ENCODE measurements at regions not wholly inside any gene's neighbourhood (a gene's known extent, or its start where the extent isn't known, plus 50 kb on each side); places are given as distances from the start of the nearest gene placed in this dataset.

DNA sequence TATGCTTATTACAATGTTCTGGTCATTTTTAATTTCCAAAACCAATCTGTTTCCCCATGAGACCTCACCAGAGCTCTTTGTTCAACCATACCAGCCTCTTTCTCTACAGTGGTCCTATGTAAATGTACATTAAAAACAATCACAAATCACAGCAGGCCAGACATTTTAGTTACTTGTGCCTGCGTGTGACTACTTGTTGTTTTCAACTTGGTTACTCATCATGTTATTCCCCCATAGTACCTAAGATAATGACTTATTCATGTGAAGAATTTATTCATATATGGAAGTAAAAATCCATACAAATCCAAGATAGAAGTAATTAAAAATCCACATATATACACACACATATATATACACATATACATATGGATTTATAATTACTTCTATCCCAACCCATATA is 379.6 kb downstream of the SLITRK6 start:
- Histone ChIP-seq H3K27me3 (ENCODE audit: control insufficient read depth, insufficient read depth, low read length) (no peaks in the 10 kb centered on the region), H3K36me3 (ENCODE audit: control insufficient read depth, insufficient read depth, low read length) (no peaks in the 10 kb centered on the region), H4K20me1 (ENCODE audit: control insufficient read depth, extremely low read depth, insufficient read depth, low read length) (no peaks in the 10 kb centered on the region), H3K9ac (ENCODE audit: insufficient read depth, low read length) (no peak overlapping the region), H3K4me1 (ENCODE audit: control insufficient read depth, extremely low read depth, insufficient read depth, low read length) (no peaks in the 10 kb centered on the region), H3K4me3 (replicated peaks in 1 of 4; ENCODE audit: control extremely low read depth in 1 of 4, insufficient read depth in 1 of 4, low read depth in 3 of 4, low read length in 4 of 4) (no peak overlapping the region), H3K27ac (ENCODE audit: insufficient read depth, low read length) (no peak overlapping the region), H3K9me3 (ENCODE audit: control insufficient read depth, insufficient read depth, low read depth, low read length) (no peaks in the 10 kb centered on the region), H3K79me2 (ENCODE audit: control insufficient read depth, insufficient read depth, low read length) (no peaks in the 10 kb centered on the region), H2AFZ (ENCODE audit: low read length) (no peak overlapping the region), H3K4me2 (ENCODE audit: extremely low read depth, insufficient read depth, low read length) (no peak overlapping the region)
- TF ChIP-seq, protein P1, sequence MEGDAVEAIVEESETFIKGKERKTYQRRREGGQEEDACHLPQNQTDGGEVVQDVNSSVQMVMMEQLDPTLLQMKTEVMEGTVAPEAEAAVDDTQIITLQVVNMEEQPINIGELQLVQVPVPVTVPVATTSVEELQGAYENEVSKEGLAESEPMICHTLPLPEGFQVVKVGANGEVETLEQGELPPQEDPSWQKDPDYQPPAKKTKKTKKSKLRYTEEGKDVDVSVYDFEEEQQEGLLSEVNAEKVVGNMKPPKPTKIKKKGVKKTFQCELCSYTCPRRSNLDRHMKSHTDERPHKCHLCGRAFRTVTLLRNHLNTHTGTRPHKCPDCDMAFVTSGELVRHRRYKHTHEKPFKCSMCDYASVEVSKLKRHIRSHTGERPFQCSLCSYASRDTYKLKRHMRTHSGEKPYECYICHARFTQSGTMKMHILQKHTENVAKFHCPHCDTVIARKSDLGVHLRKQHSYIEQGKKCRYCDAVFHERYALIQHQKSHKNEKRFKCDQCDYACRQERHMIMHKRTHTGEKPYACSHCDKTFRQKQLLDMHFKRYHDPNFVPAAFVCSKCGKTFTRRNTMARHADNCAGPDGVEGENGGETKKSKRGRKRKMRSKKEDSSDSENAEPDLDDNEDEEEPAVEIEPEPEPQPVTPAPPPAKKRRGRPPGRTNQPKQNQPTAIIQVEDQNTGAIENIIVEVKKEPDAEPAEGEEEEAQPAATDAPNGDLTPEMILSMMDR (conservative IDR thresholded peaks at IDR 0.05 in 1 of 2, IDR thresholded peaks at IDR 0.05 in 1 of 2; ENCODE audit: low read depth in 1 of 2, low read length in 2 of 2): no peak
- no peak for TF ChIP-seq EZH2 (IDR thresholded peaks at IDR 0.05; ENCODE audit: low read length, missing control alignments)
- DNase-seq (ENCODE audit: low read depth in 2 of 2): no peak

DNA sequence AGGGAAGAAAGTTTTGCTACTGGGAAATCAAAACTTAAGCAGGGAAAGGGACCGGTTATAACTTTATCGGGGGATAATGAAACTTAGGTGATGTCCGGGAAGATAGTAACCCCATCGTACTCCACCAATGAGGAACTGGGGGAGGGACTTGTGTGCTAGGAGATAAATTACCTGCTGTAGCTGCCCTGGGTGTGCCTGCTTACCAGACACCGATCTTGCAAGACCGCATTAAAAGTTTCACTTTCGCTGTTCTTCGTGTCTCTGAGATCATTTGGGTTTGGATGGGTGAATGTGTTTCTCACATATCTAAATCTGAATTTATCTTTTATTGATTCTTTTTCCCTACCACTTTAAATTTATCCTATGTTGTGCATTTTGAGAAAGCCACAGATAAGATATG is 381.4 kb downstream of the SLITRK6 start:
- H3K4me3 ChIP-seq (replicated peaks in 1 of 4; ENCODE audit: control extremely low read depth in 1 of 4, insufficient read depth in 1 of 4, low read depth in 3 of 4, low read length in 4 of 4): no peak overlapping the region
- no peaks in the 10 kb centered on the region for H3K9me3 ChIP-seq (ENCODE audit: control insufficient read depth, insufficient read depth, low read depth, low read length)
- H3K27ac ChIP-seq (ENCODE audit: insufficient read depth, low read length): no peak overlapping the region
- no peaks in the 10 kb centered on the region for H3K27me3 ChIP-seq (ENCODE audit: control insufficient read depth, insufficient read depth, low read length)
- no peaks in the 10 kb centered on the region for H4K20me1 ChIP-seq (ENCODE audit: control insufficient read depth, extremely low read depth, insufficient read depth, low read length)
- no peak overlapping the region for H2AFZ ChIP-seq (ENCODE audit: low read length)
- H3K36me3 ChIP-seq (ENCODE audit: control insufficient read depth, insufficient read depth, low read length): no peaks in the 10 kb centered on the region
- TF ChIP-seq, protein P1 (conservative IDR thresholded peaks at IDR 0.05 in 1 of 2, IDR thresholded peaks at IDR 0.05 in 1 of 2; ENCODE audit: low read depth in 1 of 2, low read length in 2 of 2): no peak
- TF ChIP-seq EZH2 (IDR thresholded peaks at IDR 0.05; ENCODE audit: low read length, missing control alignments): no peak
- H3K9ac ChIP-seq (ENCODE audit: insufficient read depth, low read length): no peak overlapping the region
- no peaks in the 10 kb centered on the region for H3K79me2 ChIP-seq (ENCODE audit: control insufficient read depth, insufficient read depth, low read length)
- no peak overlapping the region for H3K4me2 ChIP-seq (ENCODE audit: extremely low read depth, insufficient read depth, low read length)
- H3K4me1 ChIP-seq (ENCODE audit: control insufficient read depth, extremely low read depth, insufficient read depth, low read length): no peaks in the 10 kb centered on the region
- peak in 1 of 2 donors; percentile 0 for DNase-seq (ENCODE audit: low read depth in 2 of 2)

DNA sequence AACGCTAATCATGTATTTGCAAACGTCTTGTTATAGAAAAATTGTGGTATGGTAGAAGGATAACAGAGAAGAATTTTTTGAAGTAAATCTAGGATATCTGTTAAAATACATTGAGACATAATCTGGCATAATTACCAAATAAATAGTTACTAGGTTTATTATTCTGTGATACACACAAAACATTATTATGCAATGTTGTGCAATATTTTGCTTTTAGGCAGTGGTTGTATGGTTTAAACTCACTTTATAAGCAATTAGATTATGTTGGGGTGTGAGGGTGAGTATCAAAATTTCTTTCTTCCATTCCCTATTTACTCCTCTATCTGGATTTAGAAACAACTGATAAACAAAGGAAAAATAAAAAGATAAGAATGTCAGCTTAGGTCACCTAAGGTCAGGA is 385.6 kb downstream of the SLITRK6 start:
- Histone ChIP-seq H3K27ac (ENCODE audit: insufficient read depth, low read length) (no peak overlapping the region), H3K4me1 (ENCODE audit: control insufficient read depth, extremely low read depth, insufficient read depth, low read length) (no peaks in the 10 kb centered on the region), H3K36me3 (ENCODE audit: control insufficient read depth, insufficient read depth, low read length) (no peaks in the 10 kb centered on the region), H2AFZ (ENCODE audit: low read length) (no peak overlapping the region), H3K4me3 (replicated peaks in 1 of 4; ENCODE audit: control extremely low read depth in 1 of 4, insufficient read depth in 1 of 4, low read depth in 3 of 4, low read length in 4 of 4) (no peak overlapping the region), H3K9me3 (ENCODE audit: control insufficient read depth, insufficient read depth, low read depth, low read length) (no peaks in the 10 kb centered on the region), H3K27me3 (ENCODE audit: control insufficient read depth, insufficient read depth, low read length) (no peaks in the 10 kb centered on the region), H4K20me1 (ENCODE audit: control insufficient read depth, extremely low read depth, insufficient read depth, low read length) (no peaks in the 10 kb centered on the region), H3K4me2 (ENCODE audit: extremely low read depth, insufficient read depth, low read length) (no peak overlapping the region), H3K79me2 (ENCODE audit: control insufficient read depth, insufficient read depth, low read length) (no peaks in the 10 kb centered on the region), H3K9ac (ENCODE audit: insufficient read depth, low read length) (no peak overlapping the region)
- no peak for TF ChIP-seq EZH2 (IDR thresholded peaks at IDR 0.05; ENCODE audit: low read length, missing control alignments)
- TF ChIP-seq, protein P1 (conservative IDR thresholded peaks at IDR 0.05 in 1 of 2, IDR thresholded peaks at IDR 0.05 in 1 of 2; ENCODE audit: low read depth in 1 of 2, low read length in 2 of 2): no peak
- DNase-seq (ENCODE audit: low read depth in 2 of 2): no peak
